GM12892 (cell line): ENCODE measurements at regions not wholly inside any gene's neighbourhood (a gene's known extent, or its start where the extent isn't known, plus 50 kb on each side); places are given as distances from the start of the nearest gene placed in this dataset.

Experiments used
- POLR2A ChIP-seq: IDR thresholded peaks from 2 replicates; pipeline ENCODE4 v1.6.1; 2011; ENCODE audit warnings: low read depth, low read length, control low read depth
- POLR2AphosphoS5 ChIP-seq: IDR thresholded peaks from 2 replicates; pipeline ENCODE4 v1.6.1; 2011; ENCODE audit warnings: low read depth, low read length, control low read depth
- TAF1 ChIP-seq: IDR thresholded peaks from 2 replicates; pipeline ENCODE4 v1.6.1; 2011; ENCODE audit warnings: low read depth, mild to moderate bottlenecking, control low read depth, low read length, borderline replicate concordance

GRCh38 chr2:38444247-38444646 is 67.2 kb upstream of the ATL2 start:
- TF ChIP-seq POLR2A (no peak), POLR2AphosphoS5 (no peak), TAF1 (no peak)
